Thoracic aorta (tissue), 2 donors: ENCODE measurements at regions not wholly inside any gene's neighbourhood (a gene's known extent, or its start where the extent isn't known, plus 50 kb on each side); places are given as distances from the start of the nearest gene placed in this dataset.
A peak's percentile ranks its signal among the peaks of the same experiment; 100 is the strongest.

Experiments used
- ATAC-seq: fragments of 150-250 bp; one replicate; pipeline ENCODE4 v1.8.0; 2017; ENCODE audit warnings: low read depth; ENCODE audit not compliant: insufficient number of reproducible peaks, low FRiP score
- DNase-seq: peaks from one replicate; pipeline ENCODE4 v3.0.0-alpha.2; 2020; ENCODE audit warnings: low spot score
- H3K27ac ChIP-seq, 2 donors: fragments of 200-600 bp; sonication (generic); 1 replicate in 1 of 2; 2 replicates in 1 of 2; pipeline ENCODE4 v1.5.1; 2016; ENCODE audit warnings: mild to moderate bottlenecking in 2 of 2, moderate library complexity in 2 of 2
- H3K27me3 ChIP-seq: fragments of 200-600 bp; sonication (generic); replicated peaks from 2 replicates; pipeline ENCODE4 v1.6.0; 2016; ENCODE audit warnings: mild to moderate bottlenecking; ENCODE audit not compliant: insufficient read depth
- H3K36me3 ChIP-seq: fragments of 200-600 bp; sonication (generic); one replicate; pipeline ENCODE4 v1.5.1; 2016
- H3K4me1 ChIP-seq, 2 donors: fragments of 200-600 bp; sonication (generic); 1 replicate in 1 of 2; 2 replicates in 1 of 2; pipeline versions ENCODE4 v1.5.1 to v1.6.0; 2016; ENCODE audit warnings: low read depth in 2 of 2, mild to moderate bottlenecking in 1 of 2; ENCODE audit not compliant: control insufficient read depth in 1 of 2
- H3K4me3 ChIP-seq: fragments of 200-600 bp; sonication (generic); 2 replicates; pipeline ENCODE4 v1.5.1; 2016; ENCODE audit warnings: mild to moderate bottlenecking
- H3K9me3 ChIP-seq: fragments of 200-600 bp; sonication (generic); 2 replicates; pipeline ENCODE4 v1.5.1; 2016
- CTCF ChIP-seq: fragments of 200-600 bp; sonication (generic); IDR thresholded peaks from one replicate; pipeline ENCODE4 v1.5.1; 2019; ENCODE audit warnings: antibody characterized with exemption

DNA sequence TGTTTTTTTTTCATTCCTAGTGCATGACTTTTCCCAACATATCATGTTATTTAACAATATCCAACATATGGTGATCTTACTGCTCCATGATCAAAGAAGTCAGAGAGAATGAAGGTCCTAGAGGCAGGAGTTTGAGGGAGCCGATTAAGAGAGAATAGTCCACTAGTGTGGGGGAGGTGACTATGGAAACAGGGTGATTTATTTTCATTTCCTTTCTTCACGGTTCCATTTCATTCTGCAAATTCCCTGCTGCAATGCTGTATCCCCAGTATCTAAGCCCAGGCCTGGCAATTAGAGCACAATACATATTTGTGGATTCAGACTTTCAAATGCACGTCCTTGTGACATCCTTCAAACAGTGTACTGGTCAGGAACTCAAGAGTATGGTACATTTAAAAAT, 91.4 kb downstream of the CD83 start:
- no peak for TF ChIP-seq CTCF
- no peak overlapping the region for H3K4me3 ChIP-seq
- H3K27ac ChIP-seq, result no peak overlapping the region
- no peaks in the 10 kb centered on the region for H3K27me3 ChIP-seq
- DNase-seq (no peak), ATAC-seq (no peak)
- H3K36me3 ChIP-seq, result no peaks in the 10 kb centered on the region
- no peaks in the 10 kb centered on the region for H3K9me3 ChIP-seq
- H3K4me1 ChIP-seq, result peaks cover 8 to 9% of the 10 kb centered on the region in 2 donors

GRCh38 chr6:14210077-14210476, 92.5 kb downstream of the CD83 start:
- Histone ChIP-seq H3K36me3 (no peaks in the 10 kb centered on the region), H3K4me1 (peaks cover 8 to 9% of the 10 kb centered on the region in 2 donors), H3K27ac (no peak overlapping the region), H3K4me3 (peak overlapping the region; percentile 95), H3K9me3 (no peaks in the 10 kb centered on the region), H3K27me3 (no peaks in the 10 kb centered on the region)
- DNase-seq (no peak), ATAC-seq (no peak)
- no peak for TF ChIP-seq CTCF

DNA sequence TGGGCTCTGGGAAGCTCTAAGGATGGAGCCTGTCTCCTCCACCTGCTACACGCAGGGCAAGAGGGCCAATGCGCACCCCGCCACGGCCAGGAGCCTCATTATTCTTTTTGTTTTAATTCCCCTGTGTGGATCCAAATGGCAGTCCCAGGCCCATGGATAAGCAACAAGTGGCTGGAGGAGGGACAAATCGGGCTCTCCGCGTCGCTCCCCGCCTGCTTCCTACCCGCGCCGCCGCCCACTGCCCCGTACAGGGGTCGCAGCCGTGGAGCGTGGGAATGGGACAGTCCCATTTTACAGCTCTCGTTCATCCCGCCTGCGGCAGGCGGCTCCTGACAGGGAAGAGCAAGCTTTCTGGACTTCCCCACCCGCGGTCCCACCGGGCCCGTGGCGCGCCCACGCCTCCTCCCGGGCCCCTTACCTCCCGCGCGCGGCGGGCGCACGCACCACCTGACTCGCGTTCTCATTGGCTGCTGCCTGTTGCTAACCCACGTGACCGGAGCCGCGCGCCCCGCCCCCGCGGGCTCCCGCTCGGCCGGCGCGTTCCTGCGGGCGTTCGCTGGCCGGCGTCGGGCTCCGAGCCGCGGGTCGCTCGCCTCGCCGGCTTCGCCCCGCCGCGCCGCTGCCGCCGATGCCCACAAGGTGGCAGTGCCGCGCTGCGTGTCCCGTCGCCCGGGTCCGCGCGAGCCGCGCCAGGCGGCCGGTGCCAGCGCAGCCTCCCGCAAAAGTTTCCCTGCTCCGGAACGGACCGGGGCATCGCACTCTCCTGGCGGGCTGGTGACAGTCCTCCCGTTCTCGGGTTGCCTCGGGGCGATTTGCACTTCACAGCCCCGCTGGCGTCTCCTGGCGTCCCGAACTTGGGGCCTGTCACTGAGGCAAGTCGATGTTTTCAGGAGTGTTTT, 93.3 kb downstream of the CD83 start:
- DNase-seq, result peak; percentile 47
- peak; percentile 70 for ATAC-seq
- H3K27ac ChIP-seq, result peak overlapping the region; percentile 37 to 40
- peak overlapping the region; percentile 95 for H3K4me3 ChIP-seq
- peaks cover 8 to 9% of the 10 kb centered on the region in 2 donors for H3K4me1 ChIP-seq
- TF ChIP-seq CTCF, result peak; percentile 54
- no peaks in the 10 kb centered on the region for H3K36me3 ChIP-seq
- H3K9me3 ChIP-seq, result no peaks in the 10 kb centered on the region
- no peaks in the 10 kb centered on the region for H3K27me3 ChIP-seq

DNA sequence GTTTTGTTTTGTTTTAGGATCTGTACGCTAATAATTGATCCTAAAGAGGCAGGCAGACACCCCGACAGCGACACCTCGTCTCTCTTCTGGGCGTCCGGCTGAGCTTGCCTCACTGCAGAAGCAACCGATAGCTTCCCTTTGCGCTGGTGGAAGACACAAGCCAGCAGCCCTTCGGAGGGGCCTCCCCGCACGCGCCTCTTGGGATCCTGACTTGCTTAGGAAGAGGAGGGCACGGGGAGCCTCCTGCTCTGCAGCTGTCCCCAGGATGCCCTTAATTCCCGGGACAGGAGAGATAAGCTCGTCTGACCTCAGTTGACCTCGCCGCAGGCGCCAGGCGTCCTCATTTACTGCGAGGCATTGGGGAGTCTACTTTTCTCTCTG, 94.0 kb downstream of the CD83 start:
- peak; percentile 5 for DNase-seq
- no peaks in the 10 kb centered on the region for H3K36me3 ChIP-seq
- H3K27ac ChIP-seq, result no peak overlapping the region
- TF ChIP-seq CTCF, result no peak
- no peaks in the 10 kb centered on the region for H3K27me3 ChIP-seq
- no peaks in the 10 kb centered on the region for H3K9me3 ChIP-seq
- H3K4me1 ChIP-seq, result peaks cover 8 to 9% of the 10 kb centered on the region in 2 donors
- no peak for ATAC-seq
- H3K4me3 ChIP-seq, result peak overlapping the region; percentile 95

- H3K9me3 ChIP-seq, result no peaks in the 10 kb centered on the region
- no peaks in the 10 kb centered on the region for H3K36me3 ChIP-seq
- no peak overlapping the region for H3K27ac ChIP-seq
- ATAC-seq, result no peak
- no peak for DNase-seq
- peaks cover 8 to 9% of the 10 kb centered on the region in 2 donors for H3K4me1 ChIP-seq
- peak overlapping the region; percentile 95 for H3K4me3 ChIP-seq
- H3K27me3 ChIP-seq, result no peaks in the 10 kb centered on the region
- no peak for TF ChIP-seq CTCF
These were observed 94.4 kb downstream of the CD83 start for GRCh38 chr6:14212020-14212419.
